GM12892 (cell line): ENCODE measurements at regions not wholly inside any gene's neighbourhood (a gene's known extent, or its start where the extent isn't known, plus 50 kb on each side); places are given as distances from the start of the nearest gene placed in this dataset.
"Not testable (repeated sequence)": the region's sequence is repeated elsewhere in the genome, so short reads cannot be mapped to it uniquely, and the experiment has no call there.

Experiments
- DNase-seq: peaks from one replicate; pipeline ENCODE4 v3.0.0; 2011; ENCODE audit not compliant: insufficient read length
- FAIRE-seq: peaks from 2 replicates; lab custom pipeline; 2011; peaks lifted over from hg19 to GRCh38; lab: Jason Lieb, UNC
- POLR2A ChIP-seq: IDR thresholded peaks from 2 replicates; pipeline ENCODE4 v1.6.1; 2011; ENCODE audit warnings: low read depth, low read length, control low read depth
- POLR2AphosphoS5 ChIP-seq: IDR thresholded peaks from 2 replicates; pipeline ENCODE4 v1.6.1; 2011; ENCODE audit warnings: low read depth, low read length, control low read depth
- TAF1 ChIP-seq: IDR thresholded peaks from 2 replicates; pipeline ENCODE4 v1.6.1; 2011; ENCODE audit warnings: low read depth, mild to moderate bottlenecking, control low read depth, low read length, borderline replicate concordance

DNA sequence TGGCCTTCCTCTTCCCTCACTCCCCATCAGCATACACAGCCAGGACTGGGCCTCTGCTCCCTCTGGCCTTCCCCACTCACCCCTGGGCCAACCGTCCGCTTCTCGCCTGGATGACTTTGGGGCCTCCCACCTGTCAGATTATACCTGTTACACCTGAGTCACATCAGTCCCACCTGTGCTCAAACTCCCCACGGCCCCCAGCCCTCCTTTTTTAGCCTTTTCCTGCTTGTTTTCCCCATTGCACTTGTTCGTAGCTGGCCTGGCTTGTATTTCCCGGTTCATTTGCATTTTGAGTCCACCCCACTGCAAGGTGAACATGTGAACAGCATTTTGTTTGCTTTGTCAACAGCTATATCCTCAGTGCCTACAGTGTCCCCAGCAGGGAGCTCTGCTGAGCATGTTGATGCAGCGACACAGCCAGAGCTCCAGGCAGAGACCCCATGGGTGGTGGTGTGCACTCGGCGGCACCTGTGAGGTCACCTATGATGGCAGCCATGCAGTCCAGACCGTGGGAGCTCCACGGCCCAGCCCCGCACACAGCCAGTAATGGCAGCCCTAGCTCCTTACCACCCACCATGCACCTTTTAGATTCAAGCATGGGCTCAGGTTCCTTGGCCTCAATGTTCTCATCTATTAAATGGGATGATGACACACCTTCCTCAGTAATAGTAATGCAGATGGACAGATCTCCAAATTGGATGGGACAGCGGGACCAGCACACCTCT is 276.4 kb upstream of the HS6ST1 start:
- no peak for TF ChIP-seq POLR2A
- TF ChIP-seq POLR2AphosphoS5, result no peak
- TF ChIP-seq TAF1, result no peak
- FAIRE-seq (no peak), DNase-seq (no peak)

DNA sequence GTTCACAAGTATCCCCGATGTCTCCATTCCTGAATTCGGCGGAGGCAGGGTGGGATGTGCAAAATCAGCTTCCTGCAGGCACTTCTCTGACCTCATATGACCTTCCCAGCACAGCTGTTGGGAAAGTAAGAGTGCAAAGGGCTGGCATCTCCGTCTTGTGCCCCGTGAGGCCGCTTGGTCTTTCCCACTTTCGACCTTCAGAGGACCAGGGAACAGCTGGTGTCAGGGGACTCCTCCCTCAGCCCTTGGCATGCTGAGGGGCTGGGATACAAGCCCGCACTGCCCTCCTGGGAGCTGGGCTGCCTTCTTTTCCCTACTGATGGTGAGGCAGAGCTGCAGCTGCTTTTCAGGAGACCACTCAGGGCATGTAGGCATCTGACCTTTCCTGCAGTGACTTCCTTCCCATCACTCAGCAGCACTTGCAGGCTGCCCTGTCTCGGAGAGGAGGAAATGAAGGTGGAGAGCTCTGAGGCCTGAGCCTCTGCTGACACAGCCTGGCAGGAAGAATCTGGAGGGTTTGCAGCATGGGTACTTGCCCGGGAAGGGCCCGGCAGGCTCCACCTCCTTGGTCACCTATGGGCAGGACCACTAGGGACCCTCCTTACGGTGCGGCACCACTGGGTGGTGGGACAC is 277.2 kb upstream of the HS6ST1 start:
- no peak for DNase-seq
- no peak for TF ChIP-seq POLR2A
- no peak for TF ChIP-seq POLR2AphosphoS5
- TF ChIP-seq TAF1, result no peak
- FAIRE-seq, result no peak

DNA sequence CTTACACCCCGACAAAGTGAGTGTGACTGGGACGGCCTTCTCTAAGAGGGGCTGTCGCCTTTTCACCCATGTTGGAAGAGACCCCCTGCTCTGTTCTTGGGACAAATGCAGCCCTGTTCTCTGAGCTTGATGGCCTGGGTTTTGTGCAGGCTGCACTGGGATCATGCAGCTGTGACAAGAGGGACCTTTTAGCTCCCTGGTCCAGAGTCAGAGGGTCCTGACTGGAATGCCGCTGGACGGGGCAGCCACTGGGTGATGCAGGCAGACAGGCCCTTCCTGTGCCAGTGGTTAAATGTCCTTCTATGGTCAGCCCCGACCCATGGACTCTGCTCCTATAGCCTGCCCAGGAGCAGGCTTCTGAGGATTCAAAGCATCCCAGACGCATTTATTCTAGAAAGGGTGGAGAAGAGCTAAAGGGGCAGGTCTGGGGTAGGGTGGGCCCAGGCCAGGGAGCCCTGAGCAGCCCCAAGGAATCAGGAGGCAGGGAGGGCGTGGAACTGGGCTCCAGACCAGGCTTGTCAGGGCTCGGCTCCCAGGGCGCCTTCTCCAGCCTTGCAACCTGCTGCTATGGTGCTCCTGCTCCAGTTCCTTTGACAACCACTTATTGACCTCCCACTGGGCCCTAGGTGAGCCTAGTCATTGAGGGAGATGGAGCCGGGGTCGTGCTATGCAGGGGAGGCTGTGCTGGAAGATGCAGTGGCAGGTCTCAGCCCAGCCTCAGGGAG is 277.9 kb upstream of the HS6ST1 start:
- TF ChIP-seq POLR2AphosphoS5, result no peak
- TF ChIP-seq POLR2A, result no peak
- TF ChIP-seq TAF1, result no peak
- DNase-seq (no peak), FAIRE-seq (no peak)

DNA sequence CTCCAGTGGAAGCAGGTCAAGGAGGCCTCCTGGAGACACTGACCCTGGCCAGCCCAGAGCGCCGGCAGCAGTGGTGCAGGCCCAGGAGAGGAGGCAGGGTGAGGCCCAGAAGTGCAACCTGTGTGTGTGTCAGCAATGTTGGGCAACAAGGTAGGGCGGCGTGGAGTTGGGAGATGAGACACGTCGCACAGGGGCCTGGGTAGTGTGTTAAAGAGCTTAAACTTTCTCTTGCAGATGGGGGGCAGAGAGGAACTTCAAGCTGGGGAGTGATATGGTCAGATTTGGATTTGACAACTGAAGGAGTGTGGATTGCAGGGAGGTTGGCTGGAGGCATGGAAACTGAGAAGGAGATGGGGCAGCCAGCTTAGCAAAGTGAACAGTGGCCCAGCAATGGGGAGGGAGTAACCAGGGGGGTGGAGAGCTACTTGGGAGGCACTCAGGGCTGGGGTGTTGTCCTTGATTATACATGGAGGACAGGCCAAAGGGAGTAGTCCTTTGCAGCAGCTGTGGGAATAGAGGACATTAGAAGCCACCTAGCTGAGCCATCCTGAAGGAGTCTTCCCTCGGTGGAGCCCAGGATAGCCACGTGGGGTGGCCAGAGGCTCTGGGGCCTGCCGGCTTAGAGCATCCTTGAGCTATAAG is 278.6 kb upstream of the HS6ST1 start:
- TF ChIP-seq POLR2A, result no peak
- no peak for TF ChIP-seq TAF1
- no peak for TF ChIP-seq POLR2AphosphoS5
- no peak for DNase-seq
- FAIRE-seq, result no peak

DNA sequence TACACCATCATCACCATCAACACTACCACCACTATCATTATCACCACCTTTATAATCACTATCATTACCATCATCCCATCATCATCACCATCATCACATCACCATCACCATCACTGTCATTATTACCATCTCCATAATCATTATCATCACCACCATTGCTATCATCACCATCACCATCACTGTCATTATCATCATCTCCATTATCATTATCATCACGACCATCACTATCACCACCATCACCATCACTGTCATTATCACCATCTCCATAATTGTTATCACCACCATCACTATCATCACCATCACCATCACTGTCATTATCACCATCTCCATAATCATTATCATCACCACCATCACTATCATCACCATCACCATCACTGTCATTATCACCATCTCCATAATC is 279.6 kb upstream of the HS6ST1 start:
- not testable (repeated sequence) for DNase-seq, FAIRE-seq

DNA sequence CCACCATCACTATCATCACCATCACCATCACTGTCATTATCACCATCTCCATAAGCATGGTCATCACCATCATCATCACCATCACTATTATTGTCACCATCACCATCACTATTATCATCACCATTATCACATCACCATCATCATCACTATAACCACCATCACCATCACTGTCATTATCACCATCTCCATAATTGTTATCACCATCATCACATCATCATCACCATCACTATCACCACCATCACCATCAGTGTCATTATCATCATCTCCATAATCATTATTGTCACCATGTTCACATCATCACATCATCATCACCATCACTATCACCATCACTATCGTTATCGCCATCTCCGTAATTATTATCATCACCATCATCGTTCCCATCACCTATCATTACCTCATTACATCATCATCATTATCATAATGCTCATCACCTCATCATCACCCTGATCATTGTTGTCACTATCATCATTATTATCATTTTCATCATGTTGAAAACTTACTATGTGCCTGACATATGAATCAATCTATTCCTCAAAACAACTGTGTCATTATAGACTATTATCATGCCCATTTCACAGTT is 280.3 kb upstream of the HS6ST1 start:
- FAIRE-seq, result no peak

DNA sequence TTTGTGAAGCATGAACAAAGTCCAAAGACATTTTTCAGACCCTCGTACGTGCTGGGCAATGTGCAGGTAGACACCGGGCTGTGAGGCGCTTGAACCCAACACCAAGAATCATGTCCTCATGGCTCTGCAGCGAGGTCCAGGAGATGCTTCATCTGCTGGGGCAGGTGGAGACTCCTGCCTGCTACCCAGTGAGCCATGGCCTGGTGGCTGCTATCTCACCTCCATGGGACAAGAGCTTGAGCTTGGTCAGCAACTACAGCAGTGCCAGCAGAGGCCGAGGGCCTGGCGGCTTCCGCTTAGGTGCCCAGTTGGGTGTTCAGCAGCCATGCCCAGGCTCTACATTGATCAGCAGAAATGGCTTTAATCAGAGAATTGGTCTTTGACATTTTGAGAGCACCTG is 281.0 kb upstream of the HS6ST1 start:
- FAIRE-seq, result no peak
- no peak for TF ChIP-seq POLR2AphosphoS5
- no peak for TF ChIP-seq POLR2A
- TF ChIP-seq TAF1, result no peak
- DNase-seq, result no peak

More for the DNA sequence above, 280.3 kb upstream of the HS6ST1 start:
- TF ChIP-seq TAF1 (no peak), POLR2AphosphoS5 (no peak), POLR2A (no peak)
- no peak for DNase-seq

DNA sequence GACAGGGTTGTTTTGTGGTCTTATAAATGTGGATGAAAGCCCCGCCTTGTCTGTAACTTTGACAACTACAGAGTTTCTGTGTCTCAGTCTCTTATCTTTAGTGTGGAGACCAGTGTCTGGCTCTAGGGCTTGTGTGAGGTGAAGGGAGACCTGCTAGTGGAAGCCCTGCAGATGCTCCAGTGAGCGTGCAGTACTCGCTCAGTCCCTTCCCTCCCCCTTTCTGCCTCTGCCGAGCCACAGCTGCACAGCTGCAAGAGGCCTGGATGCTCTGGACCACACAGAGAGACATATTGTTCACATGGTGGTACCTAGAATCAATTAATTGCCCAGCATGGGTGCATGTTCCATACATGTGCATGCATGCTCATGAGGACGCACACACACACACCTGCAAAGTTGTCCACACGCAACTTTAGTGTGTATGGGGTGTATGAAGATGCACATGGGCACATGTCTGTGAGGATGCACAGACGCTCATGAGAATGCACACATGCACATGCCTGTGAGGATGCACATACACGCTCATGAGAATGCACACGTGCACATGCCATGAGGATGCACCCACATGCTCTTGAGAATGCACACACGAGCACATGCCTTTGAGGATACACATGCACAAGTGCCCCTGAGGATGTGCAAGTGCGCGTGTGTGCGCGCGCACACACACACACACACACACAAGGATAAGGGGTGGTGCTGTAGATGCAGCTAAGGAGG is 282.1 kb upstream of the HS6ST1 start:
- FAIRE-seq, result no peak
- DNase-seq, result no peak
- TF ChIP-seq POLR2AphosphoS5 (no peak), POLR2A (no peak), TAF1 (no peak)

DNA sequence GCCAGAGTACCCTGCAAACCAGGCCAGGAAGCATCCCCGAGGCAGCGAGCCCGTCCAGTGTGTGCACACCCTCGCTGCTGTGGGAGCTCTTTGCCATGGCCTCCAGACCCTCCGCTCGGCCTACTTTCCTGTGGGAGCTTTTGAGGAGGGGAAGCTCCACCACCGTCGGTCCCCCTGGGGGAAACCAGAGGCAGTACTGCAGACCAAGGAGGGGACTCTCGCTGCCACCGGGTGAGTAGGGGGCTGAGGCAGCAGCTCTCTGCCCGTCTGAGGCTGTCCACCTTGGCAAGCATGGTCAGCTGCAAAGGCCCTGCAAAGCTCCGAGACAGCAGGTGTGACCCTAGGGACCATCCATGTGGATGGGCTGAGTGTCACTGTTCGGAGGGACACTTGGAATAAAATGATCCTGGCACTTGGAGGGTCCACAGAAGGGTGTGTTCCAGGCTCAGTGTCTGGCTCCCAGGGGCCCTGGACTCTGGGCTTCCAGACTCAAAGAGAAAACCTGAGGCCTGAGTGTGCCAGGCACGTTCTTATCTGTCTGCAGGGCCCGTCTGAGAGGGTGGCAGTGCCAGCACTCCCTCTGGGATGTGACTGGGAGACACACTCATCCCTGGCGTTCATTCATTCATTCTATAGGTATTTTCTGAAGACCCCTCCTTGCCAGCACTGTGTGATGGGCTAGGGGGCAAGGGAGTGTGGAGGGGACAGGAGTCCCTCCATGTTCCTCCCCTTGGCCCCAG is 282.8 kb upstream of the HS6ST1 start:
- DNase-seq (no peak), FAIRE-seq (no peak)
- TF ChIP-seq POLR2AphosphoS5, result no peak
- no peak for TF ChIP-seq TAF1
- TF ChIP-seq POLR2A, result no peak

DNA sequence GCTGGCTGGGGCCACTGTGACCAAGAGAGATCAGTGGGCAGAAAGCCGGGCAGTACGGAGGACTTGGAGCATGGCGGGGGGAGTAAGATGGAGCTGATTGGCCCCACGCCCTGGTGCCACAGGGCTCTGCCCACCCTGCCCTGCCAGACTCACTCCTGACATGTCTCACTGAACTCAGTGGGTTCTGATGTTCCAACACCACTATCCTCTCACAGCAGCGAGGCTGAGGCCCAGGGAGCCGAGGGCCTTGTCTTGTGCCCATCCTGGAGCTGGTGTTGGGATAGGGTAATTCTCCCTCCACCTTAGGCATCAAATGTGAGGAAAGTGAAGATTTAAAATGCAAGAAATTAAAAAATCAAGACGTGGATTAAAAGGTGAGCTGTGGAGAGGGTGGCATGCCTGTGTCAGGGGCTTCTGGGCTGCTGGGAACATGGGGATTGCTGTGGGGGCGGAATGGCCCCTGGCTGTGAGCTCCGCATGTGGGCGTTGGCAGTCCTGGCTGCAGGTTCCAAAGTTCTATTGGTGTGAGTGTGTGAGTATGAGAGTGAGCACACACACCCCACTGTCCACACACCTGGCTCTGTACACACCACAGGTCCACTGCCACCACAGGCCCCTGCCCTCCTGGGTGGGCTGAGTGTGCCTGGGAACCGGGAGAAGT is 283.5 kb upstream of the HS6ST1 start:
- DNase-seq (no peak), FAIRE-seq (no peak)
- TF ChIP-seq POLR2A (no peak), TAF1 (no peak), POLR2AphosphoS5 (no peak)
